HL-60 (cell line): ENCODE measurements at regions not wholly inside any gene's neighbourhood (a gene's known extent, or its start where the extent isn't known, plus 50 kb on each side); places are given as distances from the start of the nearest gene placed in this dataset.

Source experiments
- DNase-seq, 2 experiments: peaks; one replicate each; pipeline ENCODE4 v3.0.0-alpha.2; 2010 to 2020; ENCODE audit warnings: low read depth in 1 of 2, low spot score in 1 of 2
- H3K27ac ChIP-seq: fragments of 250-450 bp; sonication (Bioruptor Pico); replicated peaks from 2 replicates; pipeline ENCODE4 v1.5.1; 2020; ENCODE audit warnings: mild to moderate bottlenecking, moderate library complexity
- H3K27me3 ChIP-seq: fragments of 250-450 bp; sonication (Bioruptor Pico); 2 replicates; pipeline ENCODE4 v1.5.1; 2021; ENCODE audit warnings: mild to moderate bottlenecking, moderate library complexity; ENCODE audit not compliant: insufficient read depth, poor library complexity, severe bottlenecking
- H3K4me3 ChIP-seq: replicated peaks from 2 replicates; pipeline ENCODE4 v1.5.1; 2011; ENCODE audit warnings: mild to moderate bottlenecking, control low read depth, low read length; ENCODE audit not compliant: insufficient read depth
- GABPA ChIP-seq: IDR thresholded peaks from 2 replicates; pipeline ENCODE4 v1.6.1; 2012; ENCODE audit warnings: low read depth
- POLR2AphosphoS5 ChIP-seq: IDR thresholded peaks from 2 replicates; pipeline ENCODE4 v1.6.1; 2012; ENCODE audit warnings: low read depth
- SPI1 ChIP-seq: IDR thresholded peaks from 2 replicates; pipeline ENCODE4 v1.6.1; 2012; ENCODE audit warnings: low read depth, mild to moderate bottlenecking, borderline replicate concordance
- TF ChIP-seq, protein P1 (sequence below): IDR thresholded peaks from 2 replicates; pipeline ENCODE4 v1.6.1; 2012; ENCODE audit warnings: low read depth; ENCODE audit not compliant: insufficient replicate concordance
- TF ChIP-seq, protein P2 (sequence below): IDR thresholded peaks from one replicate; pipeline ENCODE4 v1.5.1; 2011; ENCODE audit warnings: low read length, control low read depth, inconsistent platforms; ENCODE audit not compliant: insufficient read depth

DNA sequence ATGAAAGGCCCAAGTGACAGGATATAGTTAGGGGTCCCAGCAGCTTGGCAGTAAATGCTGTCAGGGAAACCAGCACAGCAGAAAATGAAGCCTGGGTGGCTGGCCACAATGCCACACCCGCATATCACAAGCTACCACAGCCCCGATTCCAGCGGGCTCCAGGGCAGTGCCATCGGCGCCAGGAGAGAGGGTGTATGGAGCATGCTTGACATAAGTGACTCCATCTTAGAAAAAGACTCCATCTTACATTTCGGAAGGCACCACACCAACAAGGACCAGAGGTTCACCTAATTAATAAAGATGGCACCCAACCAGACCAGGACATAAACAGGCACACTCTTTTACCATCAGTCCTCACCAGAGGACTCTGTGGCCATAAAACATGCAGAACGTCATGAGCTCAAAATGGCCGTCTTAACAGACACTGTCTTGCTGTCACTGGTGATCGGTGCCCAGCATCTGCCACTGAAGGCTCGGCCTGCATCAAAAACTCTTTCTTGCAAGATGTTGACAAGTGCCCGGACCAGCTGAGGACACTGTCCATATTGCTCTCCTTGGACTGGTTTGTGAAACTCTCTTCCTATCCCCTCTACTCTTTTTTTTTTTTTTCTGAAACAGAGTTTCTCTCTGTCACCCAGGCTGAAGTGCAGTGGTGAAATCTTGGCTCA lies 67.4 kb upstream of the SPIN1 start:
- Histone ChIP-seq H3K27me3 (no peaks in the 10 kb centered on the region), H3K4me3 (no peak overlapping the region), H3K27ac (no peak overlapping the region)
- TF ChIP-seq, protein P1, sequence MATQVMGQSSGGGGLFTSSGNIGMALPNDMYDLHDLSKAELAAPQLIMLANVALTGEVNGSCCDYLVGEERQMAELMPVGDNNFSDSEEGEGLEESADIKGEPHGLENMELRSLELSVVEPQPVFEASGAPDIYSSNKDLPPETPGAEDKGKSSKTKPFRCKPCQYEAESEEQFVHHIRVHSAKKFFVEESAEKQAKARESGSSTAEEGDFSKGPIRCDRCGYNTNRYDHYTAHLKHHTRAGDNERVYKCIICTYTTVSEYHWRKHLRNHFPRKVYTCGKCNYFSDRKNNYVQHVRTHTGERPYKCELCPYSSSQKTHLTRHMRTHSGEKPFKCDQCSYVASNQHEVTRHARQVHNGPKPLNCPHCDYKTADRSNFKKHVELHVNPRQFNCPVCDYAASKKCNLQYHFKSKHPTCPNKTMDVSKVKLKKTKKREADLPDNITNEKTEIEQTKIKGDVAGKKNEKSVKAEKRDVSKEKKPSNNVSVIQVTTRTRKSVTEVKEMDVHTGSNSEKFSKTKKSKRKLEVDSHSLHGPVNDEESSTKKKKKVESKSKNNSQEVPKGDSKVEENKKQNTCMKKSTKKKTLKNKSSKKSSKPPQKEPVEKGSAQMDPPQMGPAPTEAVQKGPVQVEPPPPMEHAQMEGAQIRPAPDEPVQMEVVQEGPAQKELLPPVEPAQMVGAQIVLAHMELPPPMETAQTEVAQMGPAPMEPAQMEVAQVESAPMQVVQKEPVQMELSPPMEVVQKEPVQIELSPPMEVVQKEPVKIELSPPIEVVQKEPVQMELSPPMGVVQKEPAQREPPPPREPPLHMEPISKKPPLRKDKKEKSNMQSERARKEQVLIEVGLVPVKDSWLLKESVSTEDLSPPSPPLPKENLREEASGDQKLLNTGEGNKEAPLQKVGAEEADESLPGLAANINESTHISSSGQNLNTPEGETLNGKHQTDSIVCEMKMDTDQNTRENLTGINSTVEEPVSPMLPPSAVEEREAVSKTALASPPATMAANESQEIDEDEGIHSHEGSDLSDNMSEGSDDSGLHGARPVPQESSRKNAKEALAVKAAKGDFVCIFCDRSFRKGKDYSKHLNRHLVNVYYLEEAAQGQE, result no peak
- TF ChIP-seq GABPA (no peak), SPI1 (no peak), POLR2AphosphoS5 (no peak)
- TF ChIP-seq, protein P2, sequence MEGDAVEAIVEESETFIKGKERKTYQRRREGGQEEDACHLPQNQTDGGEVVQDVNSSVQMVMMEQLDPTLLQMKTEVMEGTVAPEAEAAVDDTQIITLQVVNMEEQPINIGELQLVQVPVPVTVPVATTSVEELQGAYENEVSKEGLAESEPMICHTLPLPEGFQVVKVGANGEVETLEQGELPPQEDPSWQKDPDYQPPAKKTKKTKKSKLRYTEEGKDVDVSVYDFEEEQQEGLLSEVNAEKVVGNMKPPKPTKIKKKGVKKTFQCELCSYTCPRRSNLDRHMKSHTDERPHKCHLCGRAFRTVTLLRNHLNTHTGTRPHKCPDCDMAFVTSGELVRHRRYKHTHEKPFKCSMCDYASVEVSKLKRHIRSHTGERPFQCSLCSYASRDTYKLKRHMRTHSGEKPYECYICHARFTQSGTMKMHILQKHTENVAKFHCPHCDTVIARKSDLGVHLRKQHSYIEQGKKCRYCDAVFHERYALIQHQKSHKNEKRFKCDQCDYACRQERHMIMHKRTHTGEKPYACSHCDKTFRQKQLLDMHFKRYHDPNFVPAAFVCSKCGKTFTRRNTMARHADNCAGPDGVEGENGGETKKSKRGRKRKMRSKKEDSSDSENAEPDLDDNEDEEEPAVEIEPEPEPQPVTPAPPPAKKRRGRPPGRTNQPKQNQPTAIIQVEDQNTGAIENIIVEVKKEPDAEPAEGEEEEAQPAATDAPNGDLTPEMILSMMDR, result no peak
- DNase-seq, result no peak

DNA sequence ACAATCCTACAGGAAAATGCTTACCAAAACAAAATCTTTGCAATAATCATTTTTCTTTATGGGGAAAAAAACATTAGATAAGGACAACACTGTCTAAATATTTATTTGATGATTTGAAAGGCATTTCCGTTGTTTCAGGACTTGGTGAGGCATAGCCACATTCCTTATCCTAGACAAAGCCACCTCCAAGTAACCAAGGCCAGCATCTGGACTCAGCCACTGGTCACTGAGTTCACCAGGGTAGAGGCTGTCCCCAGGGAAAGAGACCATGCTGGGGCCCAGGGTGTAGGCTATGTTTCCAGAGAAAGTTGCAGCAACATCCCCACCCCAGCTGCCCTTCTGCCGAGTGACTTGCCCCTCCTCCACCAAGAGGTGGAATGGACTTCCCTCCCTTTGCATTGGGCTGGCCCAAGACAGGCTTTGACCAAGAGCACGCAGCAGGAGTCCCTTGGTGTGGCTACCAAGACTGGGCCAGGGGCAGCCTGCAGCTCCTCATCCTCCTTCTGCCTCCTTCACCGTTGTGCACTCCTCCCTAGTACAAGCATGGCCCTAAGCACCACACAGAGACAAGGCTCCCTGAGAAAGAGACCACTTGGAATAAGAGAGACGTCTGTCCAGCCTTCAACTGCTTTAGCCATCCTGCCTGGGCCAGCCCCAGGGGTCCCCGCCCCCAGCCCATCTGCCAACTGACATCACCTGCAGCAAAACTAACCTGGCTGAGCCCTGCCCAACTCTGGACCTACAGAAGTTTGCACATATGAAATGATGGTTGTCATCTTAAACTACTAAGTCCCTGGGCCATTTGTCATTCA lies 68.1 kb upstream of the SPIN1 start:
- no peak for DNase-seq
- H3K27me3 ChIP-seq, result no peaks in the 10 kb centered on the region
- TF ChIP-seq GABPA (no peak), SPI1 (no peak), POLR2AphosphoS5 (no peak)
- TF ChIP-seq, protein P1, result no peak
- TF ChIP-seq, protein P2, result no peak
- H3K27ac ChIP-seq, result no peak overlapping the region
- H3K4me3 ChIP-seq, result no peak overlapping the region

DNA sequence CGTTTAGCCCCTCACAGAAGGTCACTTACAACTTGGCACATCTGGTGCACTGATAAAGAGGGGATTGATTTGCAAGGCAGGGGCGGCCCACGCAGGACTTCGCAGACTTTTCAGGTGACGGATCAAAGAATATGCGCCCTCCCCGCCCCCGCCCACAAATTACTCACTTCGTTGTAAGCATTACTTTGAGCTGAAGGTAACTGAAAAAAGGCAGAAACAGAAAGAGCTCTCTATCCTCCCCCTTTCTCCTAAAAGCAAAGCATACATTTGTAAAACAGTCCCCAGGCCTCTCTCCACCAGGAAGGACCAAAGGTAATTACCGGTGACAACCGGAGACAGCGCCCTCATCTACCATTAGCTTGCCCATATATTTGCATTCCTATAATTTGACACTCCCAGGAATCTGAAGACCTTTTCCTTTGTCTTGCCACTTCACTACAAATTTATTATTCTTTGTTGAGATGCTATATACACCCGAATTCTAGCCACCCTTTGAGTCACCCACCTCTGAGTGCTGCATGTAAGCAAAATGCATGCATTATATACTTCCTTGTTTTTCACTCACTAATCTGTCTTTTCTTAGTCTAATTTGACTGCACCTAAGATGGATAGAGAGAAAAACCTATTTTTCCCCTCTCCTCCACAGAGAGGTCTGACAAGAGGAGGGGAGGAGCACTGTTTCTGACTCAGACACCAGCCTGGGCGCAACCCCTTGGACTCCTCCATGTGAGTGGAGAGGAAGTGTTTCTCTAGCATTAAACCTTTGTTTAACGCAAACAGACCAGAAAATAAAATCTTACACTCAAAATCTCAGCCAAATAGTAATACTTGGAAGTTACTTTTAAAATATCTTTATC lies 74.7 kb upstream of the SPIN1 start:
- TF ChIP-seq, protein P2, result no peak
- TF ChIP-seq POLR2AphosphoS5 (no peak), GABPA (no peak), SPI1 (no peak)
- TF ChIP-seq, protein P1, result no peak
- no peak overlapping the region for H3K4me3 ChIP-seq
- DNase-seq, result no peak
- no peak overlapping the region for H3K27ac ChIP-seq
- no peaks in the 10 kb centered on the region for H3K27me3 ChIP-seq
